H9 (cell line): ENCODE measurements at regions not wholly inside any gene's neighbourhood (a gene's known extent, or its start where the extent isn't known, plus 50 kb on each side); places are given as distances from the start of the nearest gene placed in this dataset.

Experiments used
- DNase-seq: peaks from one replicate; pipeline ENCODE4 v3.0.0-alpha.2; 2017
- H2AFZ ChIP-seq: one replicate; pipeline ENCODE4 v1.6.1; 2013; ENCODE audit warnings: mild to moderate bottlenecking, low read length, control low read depth, moderate library complexity
- H2AK5ac ChIP-seq: 2 replicates; pipeline ENCODE4 v1.6.1; 2013; ENCODE audit warnings: low read length, control low read depth, mixed read lengths; ENCODE audit not compliant: insufficient read length
- H2BK120ac ChIP-seq: one replicate; pipeline ENCODE4 v1.6.1; 2013; ENCODE audit warnings: low read depth, mild to moderate bottlenecking, low read length, control low read depth, inconsistent platforms; ENCODE audit not compliant: poor library complexity, severe bottlenecking
- H2BK12ac ChIP-seq: 2 replicates; pipeline ENCODE4 v1.6.1; 2013; ENCODE audit warnings: low read length, control low read depth, mixed read lengths, low read depth; ENCODE audit not compliant: insufficient read length
- H2BK15ac ChIP-seq: 2 replicates; pipeline ENCODE4 v1.6.1; 2013; ENCODE audit warnings: low read depth, low read length, control low read depth
- H2BK20ac ChIP-seq: one replicate; pipeline ENCODE4 v1.6.1; 2013; ENCODE audit warnings: low read depth, mild to moderate bottlenecking, low read length, control low read depth, inconsistent platforms; ENCODE audit not compliant: poor library complexity, severe bottlenecking
- H2BK5ac ChIP-seq: 2 replicates; pipeline ENCODE4 v1.6.1; 2013; ENCODE audit warnings: low read length, control low read depth, mixed read lengths; ENCODE audit not compliant: insufficient read length
- H3K14ac ChIP-seq: 2 replicates; pipeline ENCODE4 v1.6.1; 2013; ENCODE audit warnings: low read length, control low read depth; ENCODE audit not compliant: insufficient read depth
- H3K18ac ChIP-seq: 2 replicates; pipeline ENCODE4 v1.6.1; 2013; ENCODE audit warnings: low read depth, mild to moderate bottlenecking, mixed read lengths, low read length, control low read depth; ENCODE audit not compliant: insufficient read length
- H3K23ac ChIP-seq: 2 replicates; pipeline ENCODE4 v1.6.1; 2013; ENCODE audit warnings: low read length, control low read depth, mixed read lengths, low read depth; ENCODE audit not compliant: insufficient read length
- H3K23me2 ChIP-seq: 2 replicates; pipeline ENCODE4 v1.6.1; 2013; ENCODE audit warnings: low read depth, mild to moderate bottlenecking, mixed read lengths, low read length, control low read depth; ENCODE audit not compliant: insufficient read length, poor library complexity, severe bottlenecking
- H3K27ac ChIP-seq: 2 replicates; pipeline ENCODE4 v1.5.1; 2013; ENCODE audit warnings: low read length, control low read depth, mixed read lengths, low read depth; ENCODE audit not compliant: insufficient read length
- H3K27me3 ChIP-seq: 2 replicates; pipeline ENCODE4 v1.6.1; 2013; ENCODE audit warnings: low read length, control low read depth, inconsistent platforms; ENCODE audit not compliant: insufficient read depth
- H3K4ac ChIP-seq: 2 replicates; pipeline ENCODE4 v1.6.1; 2013; ENCODE audit warnings: low read depth, mild to moderate bottlenecking, control low read depth, inconsistent platforms, low read length, moderate library complexity
- H3K4me1 ChIP-seq: 2 replicates; pipeline ENCODE4 v1.6.1; 2013; ENCODE audit warnings: low read length, control low read depth, inconsistent platforms; ENCODE audit not compliant: insufficient read depth
- H3K4me2 ChIP-seq: 2 replicates; pipeline ENCODE4 v1.6.1; 2013; ENCODE audit warnings: low read length, control low read depth, mixed read lengths; ENCODE audit not compliant: insufficient read length, insufficient read depth
- H3K56ac ChIP-seq: 2 replicates; pipeline ENCODE4 v1.6.1; 2013; ENCODE audit warnings: low read depth, mild to moderate bottlenecking, mixed read lengths, low read length, control low read depth; ENCODE audit not compliant: insufficient read length
- H3K79me1 ChIP-seq: 2 replicates; pipeline ENCODE4 v1.6.1; 2013; ENCODE audit warnings: low read depth, mild to moderate bottlenecking, moderate library complexity, low read length, control low read depth, inconsistent platforms; ENCODE audit not compliant: insufficient read depth, poor library complexity, severe bottlenecking
- H3K79me2 ChIP-seq: 2 replicates; pipeline ENCODE4 v1.6.1; 2013; ENCODE audit warnings: low read length, control low read depth, inconsistent platforms; ENCODE audit not compliant: insufficient read depth
- H3K9ac ChIP-seq: 2 replicates; pipeline ENCODE4 v1.6.1; 2013; ENCODE audit warnings: low read length, control low read depth, mixed read lengths; ENCODE audit not compliant: insufficient read length; ENCODE audit errors: extremely low read depth
- H3K9me3 ChIP-seq: one replicate; pipeline ENCODE4 v1.6.1; 2013; ENCODE audit warnings: low read depth, low read length, inconsistent platforms; ENCODE audit not compliant: control insufficient read depth
- H3T11ph ChIP-seq: one replicate; pipeline ENCODE4 v1.6.1; 2013; ENCODE audit warnings: mild to moderate bottlenecking, low read length, control low read depth, inconsistent platforms
- H4K20me1 ChIP-seq: one replicate; pipeline ENCODE4 v1.6.1; 2013; ENCODE audit not compliant: control insufficient read depth, insufficient read length, insufficient read depth
- H4K5ac ChIP-seq: 2 replicates; pipeline ENCODE4 v1.6.1; 2013; ENCODE audit warnings: low read depth, mild to moderate bottlenecking, mixed read lengths, low read length, control low read depth; ENCODE audit not compliant: insufficient read length
- H4K8ac ChIP-seq: replicated peaks from 2 replicates; pipeline ENCODE4 v1.6.1; 2013; ENCODE audit warnings: low read length, control low read depth, mixed read lengths, low read depth; ENCODE audit not compliant: insufficient read length
- H4K91ac ChIP-seq: 2 replicates; pipeline ENCODE4 v1.6.1; 2013; ENCODE audit warnings: low read depth, mild to moderate bottlenecking, moderate library complexity, mixed read lengths, low read length, control low read depth; ENCODE audit not compliant: insufficient read length
- H3K27ac Mint-ChIP-seq, 3 experiments: 2 replicates in 2 of 3; 3 replicates in 1 of 3; pipeline ENCODE4 v1.8.0; 2020 to 2021; ENCODE audit warnings: mixed read lengths in 3 of 3, mild to moderate bottlenecking in 1 of 3, moderate library complexity in 1 of 3
- H3K27me3 Mint-ChIP-seq: 2 replicates; pipeline ENCODE4 v1.8.0; 2021; ENCODE audit warnings: low read depth, mild to moderate bottlenecking, moderate library complexity, mixed read lengths
- H3K36me3 Mint-ChIP-seq, 3 experiments: 2 replicates in 2 of 3; 3 replicates in 1 of 3; pipeline ENCODE4 v1.8.0; 2020 to 2021; ENCODE audit warnings: low read depth in 3 of 3, mixed read lengths in 3 of 3; ENCODE audit not compliant: insufficient read depth in 1 of 3
- H3K4me1 Mint-ChIP-seq, 2 experiments: 2 replicates each; pipeline ENCODE4 v1.8.0; 2020; ENCODE audit warnings: mixed read lengths in 2 of 2
- H3K4me3 Mint-ChIP-seq, 2 experiments: 2 replicates in 1 of 2; 3 replicates in 1 of 2; pipeline ENCODE4 v1.8.0; 2020 to 2021; ENCODE audit warnings: mild to moderate bottlenecking in 2 of 2, mixed read lengths in 2 of 2, moderate library complexity in 1 of 2
- H3K9me3 Mint-ChIP-seq, 2 experiments: 2 replicates in 1 of 2; 3 replicates in 1 of 2; pipeline ENCODE4 v1.8.0; 2020; ENCODE audit warnings: mild to moderate bottlenecking in 2 of 2, mixed read lengths in 2 of 2, moderate library complexity in 1 of 2
- CTCF ChIP-seq: fragments of 200-600 bp; sonication (generic); conservative IDR thresholded peaks from 3 replicates; pipeline ENCODE4 v1.8.0; 2021; ENCODE audit warnings: antibody characterized with exemption, mild to moderate bottlenecking
- WGBS: extraction: QIAGEN DNeasy Blood & Tissue Kit; methylation state at CpG from one replicate; pipeline ENCODE4 v1.1.7; 2013; ENCODE audit warnings: missing lambda C conversion rate, low lambda C conversion rate, mixed read lengths; ENCODE audit not compliant: insufficient read length; ENCODE audit errors: extremely low coverage; 5-methylcytosine and 5-hydroxymethylcytosine counted together

- H3K23ac ChIP-seq = no peak overlapping the region
- no peaks in the 10 kb centered on the region for H3K27me3 ChIP-seq
- no peak for TF ChIP-seq CTCF
- no peaks in the 10 kb centered on the region for H3K4me1 ChIP-seq
- H2BK5ac ChIP-seq = no peak overlapping the region
- DNase-seq = no peak
- no CpG with 5 or more reads among the region's 7 CpGs for WGBS
- H3T11ph ChIP-seq = no peak overlapping the region
- no peak overlapping the region for H3K9ac ChIP-seq
- no peaks in the 10 kb centered on the region for H3K9me3 Mint-ChIP-seq
- H3K79me1 ChIP-seq = no peaks in the 10 kb centered on the region
- no peak overlapping the region for H3K4me3 Mint-ChIP-seq
- no peak overlapping the region for H4K91ac ChIP-seq
- no peak overlapping the region for H2BK120ac ChIP-seq
- H3K4me1 Mint-ChIP-seq = 0 out of 4 replicates have a peak, but pooled peaks cover 0 to 2% of the 10 kb centered on the region in 2 experiments
- H4K20me1 ChIP-seq = no peaks in the 10 kb centered on the region
- no peaks in the 10 kb centered on the region for H3K79me2 ChIP-seq
- H3K27ac Mint-ChIP-seq = no peak overlapping the region
- H2BK20ac ChIP-seq = no peak overlapping the region
- no peak overlapping the region for H3K14ac ChIP-seq
- H3K9me3 ChIP-seq = no peaks in the 10 kb centered on the region
- H3K56ac ChIP-seq = no peak overlapping the region
- H2BK15ac ChIP-seq = no peak overlapping the region
- H3K4me2 ChIP-seq = no peak overlapping the region
- no peak overlapping the region for H4K5ac ChIP-seq
- H4K8ac ChIP-seq = no peak overlapping the region
- no peaks in the 10 kb centered on the region for H3K27me3 Mint-ChIP-seq
- H2AK5ac ChIP-seq = no peak overlapping the region
- no peak overlapping the region for H3K4ac ChIP-seq
- no peaks in the 10 kb centered on the region for H3K36me3 Mint-ChIP-seq
- no peaks in the 10 kb centered on the region for H3K23me2 ChIP-seq
- H2AFZ ChIP-seq = no peak overlapping the region
- no peak overlapping the region for H3K18ac ChIP-seq
- no peak overlapping the region for H3K27ac ChIP-seq
- no peak overlapping the region for H2BK12ac ChIP-seq
These were observed 112.3 kb downstream of the POSTN start for GRCh38 chr13:37486171-37486681.
